ENCODE measurements at regions not wholly inside any gene's neighbourhood (a gene's known extent, or its start where the extent isn't known, plus 50 kb on each side); places are given as distances from the start of the nearest gene placed in this dataset.

GRCh38 chr22:48473202-48473601 is 1354.5 kb downstream of the BRD1 start:
- no peak for TF ChIP-seq EZH2phosphoT487 (IDR thresholded peaks at IDR 0.05; ENCODE audit: borderline replicate concordance)
- TF ChIP-seq CTCF (conservative IDR thresholded peaks at IDR 0.05; ENCODE audit: low read length) = no peak
- Histone ChIP-seq H3F3A (ENCODE audit: low read depth) (no peaks in the 10 kb centered on the region), H3K9me2 (replicated peaks; ENCODE audit: low read depth, low read length) (no peaks in the 10 kb centered on the region), H2AFZ (ENCODE audit: low read length) (no peak overlapping the region), H3K4me3 (ENCODE audit: low read length, poor library complexity, severe bottlenecking) (no peak overlapping the region), H3K27me3 (ENCODE audit: insufficient read depth, low read length, poor library complexity, severe bottlenecking) (no peaks in the 10 kb centered on the region), H3K9ac (ENCODE audit: low read depth, low read length, poor library complexity, severe bottlenecking) (no peak overlapping the region), H4K20me1 (ENCODE audit: insufficient read depth, low read length, poor library complexity, severe bottlenecking) (no peaks in the 10 kb centered on the region), H3K4me1 (ENCODE audit: insufficient read depth, low read length, poor library complexity, severe bottlenecking) (no peaks in the 10 kb centered on the region), H3K36me3 (ENCODE audit: insufficient read depth, low read length) (no peaks in the 10 kb centered on the region), H3K79me2 (ENCODE audit: insufficient read depth, low read length) (no peaks in the 10 kb centered on the region), H3K9me3 (ENCODE audit: insufficient read depth, low read depth, low read length) (peaks cover 15% of the 10 kb centered on the region; the same call in 1 of the 2 replicates), H3K4me2 (ENCODE audit: low read depth, low read length, poor library complexity, severe bottlenecking) (no peak overlapping the region)

- Histone ChIP-seq H3K9ac (ENCODE audit: low read depth, low read length, poor library complexity, severe bottlenecking) (no peak overlapping the region), H4K20me1 (ENCODE audit: insufficient read depth, low read length, poor library complexity, severe bottlenecking) (no peaks in the 10 kb centered on the region), H3F3A (ENCODE audit: low read depth) (no peaks in the 10 kb centered on the region), H3K4me2 (ENCODE audit: low read depth, low read length, poor library complexity, severe bottlenecking) (no peak overlapping the region), H3K36me3 (ENCODE audit: insufficient read depth, low read length) (no peaks in the 10 kb centered on the region), H3K4me1 (ENCODE audit: insufficient read depth, low read length, poor library complexity, severe bottlenecking) (no peaks in the 10 kb centered on the region), H3K4me3 (ENCODE audit: low read length, poor library complexity, severe bottlenecking) (no peak overlapping the region), H3K9me3 (ENCODE audit: insufficient read depth, low read depth, low read length) (peaks cover 2% of the 10 kb centered on the region; the same call in 1 of the 2 replicates), H3K9me2 (replicated peaks; ENCODE audit: low read depth, low read length) (no peaks in the 10 kb centered on the region), H2AFZ (ENCODE audit: low read length) (no peak overlapping the region), H3K27me3 (ENCODE audit: insufficient read depth, low read length, poor library complexity, severe bottlenecking) (no peaks in the 10 kb centered on the region), H3K79me2 (ENCODE audit: insufficient read depth, low read length) (no peaks in the 10 kb centered on the region)
- TF ChIP-seq EZH2phosphoT487 (IDR thresholded peaks at IDR 0.05; ENCODE audit: borderline replicate concordance) (no peak), CTCF (conservative IDR thresholded peaks at IDR 0.05; ENCODE audit: low read length) (no peak)
Observed at GRCh38 chr22:48464246-48464645, 1363.4 kb downstream of the BRD1 start.

GRCh38 chr22:48459859-48460823 is 1367.5 kb downstream of the BRD1 start:
- H3K9ac ChIP-seq (ENCODE audit: low read depth, low read length, poor library complexity, severe bottlenecking) = no peak overlapping the region
- H3K9me2 ChIP-seq (replicated peaks; ENCODE audit: low read depth, low read length) = no peaks in the 10 kb centered on the region
- no peaks in the 10 kb centered on the region for H3K36me3 ChIP-seq (ENCODE audit: insufficient read depth, low read length)
- H3K79me2 ChIP-seq (ENCODE audit: insufficient read depth, low read length) = no peaks in the 10 kb centered on the region
- H3K9me3 ChIP-seq (ENCODE audit: insufficient read depth, low read depth, low read length) = peaks cover 7% of the 10 kb centered on the region; the same call in 1 of the 2 replicates
- no peaks in the 10 kb centered on the region for H3F3A ChIP-seq (ENCODE audit: low read depth)
- TF ChIP-seq CTCF (conservative IDR thresholded peaks at IDR 0.05; ENCODE audit: low read length) = no peak
- TF ChIP-seq EZH2phosphoT487 (IDR thresholded peaks at IDR 0.05; ENCODE audit: borderline replicate concordance) = no peak
- no peak overlapping the region for H3K4me2 ChIP-seq (ENCODE audit: low read depth, low read length, poor library complexity, severe bottlenecking)
- H3K27me3 ChIP-seq (ENCODE audit: insufficient read depth, low read length, poor library complexity, severe bottlenecking) = no peaks in the 10 kb centered on the region
- no peaks in the 10 kb centered on the region for H4K20me1 ChIP-seq (ENCODE audit: insufficient read depth, low read length, poor library complexity, severe bottlenecking)
- H3K4me3 ChIP-seq (ENCODE audit: low read length, poor library complexity, severe bottlenecking) = no peak overlapping the region
- no peaks in the 10 kb centered on the region for H3K4me1 ChIP-seq (ENCODE audit: insufficient read depth, low read length, poor library complexity, severe bottlenecking)
- H2AFZ ChIP-seq (ENCODE audit: low read length) = no peak overlapping the region
